GM23248 (cell line): ENCODE measurements at regions not wholly inside any gene's neighbourhood (a gene's known extent, or its start where the extent isn't known, plus 50 kb on each side); places are given as distances from the start of the nearest gene placed in this dataset.

ENCODE experiments used
- EZH2 ChIP-seq: fragments of 200-600 bp; sonication (generic); IDR thresholded peaks from 2 replicates; pipeline ENCODE4 v1.6.1; 2018; ENCODE audit warnings: antibody characterized with exemption, mild to moderate bottlenecking; ENCODE audit not compliant: insufficient read depth, poor library complexity, severe bottlenecking
- EZH2phosphoT487 ChIP-seq: fragments of 200-600 bp; sonication (generic); IDR thresholded peaks from 2 replicates; pipeline ENCODE4 v1.6.1; 2018; ENCODE audit warnings: antibody characterized with exemption, moderate library complexity, mild to moderate bottlenecking, low read depth; ENCODE audit not compliant: insufficient read depth

DNA sequence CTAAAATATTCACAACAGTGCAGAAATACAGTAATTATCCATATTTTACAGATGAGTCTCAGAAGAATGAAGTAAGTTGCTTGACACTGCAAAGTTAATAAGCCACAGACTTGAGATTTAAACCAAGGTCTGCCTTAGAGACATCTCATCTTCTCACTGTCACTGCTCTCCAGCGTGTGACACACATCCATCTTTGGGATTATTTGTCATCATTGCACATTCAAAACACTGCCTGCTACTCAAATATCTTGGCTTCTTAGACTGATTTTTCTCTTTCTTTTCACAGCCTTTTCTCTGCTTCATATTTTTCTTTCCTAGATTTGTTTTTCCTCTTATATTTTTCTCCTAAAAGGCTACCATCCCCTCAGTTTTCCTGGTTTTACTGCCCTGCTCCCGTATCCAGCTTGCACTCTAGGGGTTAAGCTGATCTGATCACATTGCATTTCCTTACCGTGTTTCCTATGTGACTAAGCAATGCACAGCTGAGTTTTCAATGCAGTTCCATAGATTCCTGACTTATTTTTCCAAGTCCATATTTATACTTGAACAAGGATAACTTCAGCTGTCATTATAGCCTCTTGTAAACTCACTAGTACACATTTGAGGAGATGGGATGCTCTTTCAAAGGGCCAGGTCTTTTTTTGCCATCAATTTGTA is 353.0 kb downstream of the PLK2 start:
- TF ChIP-seq EZH2 (no peak), EZH2phosphoT487 (no peak)
